Stimulated activated naive CD8-positive, alpha-beta T cell treated with anti-CD3 and anti-CD28 coated beads, Interleukin-15, amount 100 ng/mL, for 72 hours (primary cell): ENCODE measurements at regions not wholly inside any gene's neighbourhood (a gene's known extent, or its start where the extent isn't known, plus 50 kb on each side); places are given as distances from the start of the nearest gene placed in this dataset.

ENCODE experiments used
- ATAC-seq: fragments of 150-1000 bp; cut with Tn5 transposase; 2 replicates; pipeline ENCODE4 v1.10.0; 2021; ENCODE audit warnings: mild to moderate bottlenecking, moderate library complexity
- DNase-seq, 2 donors: peaks; one replicate each; pipeline ENCODE4 v3.0.0; 2021 to 2022
- H3K27ac Mint-ChIP-seq, 2 donors: one replicate each; pipeline ENCODE4 v1.8.0; 2022; ENCODE audit warnings: mild to moderate bottlenecking in 2 of 2, mixed read lengths in 2 of 2, moderate library complexity in 2 of 2
- H3K27me3 Mint-ChIP-seq: one replicate; pipeline ENCODE4 v1.8.0; 2022; ENCODE audit warnings: mixed read lengths
- H3K4me1 Mint-ChIP-seq: one replicate; pipeline ENCODE4 v1.8.0; 2022; ENCODE audit warnings: mild to moderate bottlenecking, mixed read lengths
- H3K4me3 Mint-ChIP-seq, 2 donors: one replicate each; pipeline ENCODE4 v1.8.0; 2022; ENCODE audit warnings: mild to moderate bottlenecking in 2 of 2, mixed read lengths in 2 of 2, moderate library complexity in 1 of 2
- H3K9me3 Mint-ChIP-seq, 2 donors: one replicate each; pipeline ENCODE4 v1.8.0; 2022; ENCODE audit warnings: mixed read lengths in 2 of 2

DNA sequence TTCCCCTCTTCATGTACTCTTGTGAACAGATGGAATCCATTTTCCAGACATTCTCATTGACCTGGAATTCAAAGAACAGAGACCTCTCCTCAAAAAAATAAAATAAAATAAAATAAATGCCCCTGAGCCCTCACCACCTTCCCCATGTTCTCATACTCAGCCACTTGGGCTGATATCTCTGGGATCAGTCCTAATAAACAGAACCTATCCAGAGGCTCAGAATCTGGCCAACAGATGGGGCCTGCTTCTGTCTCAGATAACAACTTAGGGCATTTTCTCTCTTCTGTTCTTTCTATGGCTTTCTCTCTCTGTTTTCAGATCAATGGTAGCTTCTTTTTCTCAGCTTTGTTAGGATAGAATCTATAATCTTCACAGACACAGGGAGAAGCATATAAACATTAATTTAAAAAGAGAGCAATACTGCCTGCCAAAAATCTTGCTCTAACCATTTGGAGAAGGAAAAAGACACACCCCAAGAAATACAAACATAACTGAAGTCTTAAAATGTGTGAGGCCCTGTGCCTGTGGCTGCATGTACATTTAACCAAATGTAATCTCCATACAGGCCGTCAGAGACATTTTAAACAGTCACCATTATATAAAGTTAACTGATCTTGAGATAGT is 907.1 kb downstream of the FAT4 start:
- H3K4me1 Mint-ChIP-seq: no peaks in the 10 kb centered on the region
- DNase-seq (no peak), ATAC-seq (no peak)
- H3K4me3 Mint-ChIP-seq: no peak overlapping the region
- H3K27ac Mint-ChIP-seq: no peak overlapping the region
- no peaks in the 10 kb centered on the region for H3K9me3 Mint-ChIP-seq
- no peaks in the 10 kb centered on the region for H3K27me3 Mint-ChIP-seq

DNA sequence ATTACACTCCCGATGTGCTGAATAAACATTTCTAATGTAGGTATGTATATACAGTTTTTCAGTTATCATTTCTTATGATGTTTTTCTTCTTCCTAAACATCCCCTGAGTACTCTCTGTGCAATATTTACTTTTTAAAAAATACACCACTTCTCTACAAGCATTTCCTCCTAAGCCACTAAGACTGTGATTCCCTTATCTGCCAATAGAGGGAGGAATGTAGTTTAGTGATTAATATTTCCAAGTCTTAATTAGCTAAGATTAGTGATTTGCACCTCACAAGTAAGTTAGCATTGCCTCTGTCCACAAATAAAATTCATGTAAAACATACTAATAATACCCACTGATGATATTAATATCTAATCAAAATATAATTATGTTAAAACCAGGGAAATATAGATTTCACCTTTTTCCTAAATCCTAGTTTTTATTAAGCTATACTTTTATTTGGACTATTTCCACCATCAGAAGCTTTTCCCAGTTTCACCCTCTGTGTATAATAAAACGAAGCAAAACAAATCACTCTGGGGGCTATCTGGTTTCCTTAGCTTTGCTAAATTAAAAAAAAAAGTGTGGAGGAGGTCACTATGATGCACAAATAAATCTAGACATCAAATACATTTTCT is 909.1 kb downstream of the FAT4 start:
- Mint-ChIP-seq H3K4me1 (no peaks in the 10 kb centered on the region), H3K4me3 (no peak overlapping the region), H3K27me3 (no peaks in the 10 kb centered on the region), H3K27ac (no peak overlapping the region), H3K9me3 (no peaks in the 10 kb centered on the region)
- DNase-seq (no peak), ATAC-seq (no peak)

DNA sequence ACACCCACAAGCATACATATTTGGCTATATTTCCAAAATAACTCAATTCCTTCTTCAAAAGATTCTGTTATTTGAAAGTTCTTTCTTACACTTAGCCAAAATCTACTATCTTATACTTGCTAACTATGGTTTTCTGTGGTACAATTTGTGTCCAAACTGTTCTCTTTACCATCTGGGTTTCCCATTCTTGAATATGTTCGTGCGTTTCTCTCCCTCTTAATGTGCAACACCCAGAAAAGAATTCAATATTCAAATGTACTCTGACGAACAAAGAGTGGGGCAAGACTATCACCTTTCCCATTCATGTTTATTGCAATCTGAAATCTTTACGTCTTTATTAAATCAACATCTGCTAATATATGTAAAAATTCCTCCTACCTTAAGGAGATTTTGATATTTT is 912.7 kb downstream of the FAT4 start:
- DNase-seq (no peak), ATAC-seq (no peak)
- Mint-ChIP-seq H3K4me3 (no peak overlapping the region), H3K9me3 (peaks cover 0 to 11% of the 10 kb centered on the region in 2 donors), H3K4me1 (no peaks in the 10 kb centered on the region), H3K27me3 (no peaks in the 10 kb centered on the region), H3K27ac (no peak overlapping the region)

DNA sequence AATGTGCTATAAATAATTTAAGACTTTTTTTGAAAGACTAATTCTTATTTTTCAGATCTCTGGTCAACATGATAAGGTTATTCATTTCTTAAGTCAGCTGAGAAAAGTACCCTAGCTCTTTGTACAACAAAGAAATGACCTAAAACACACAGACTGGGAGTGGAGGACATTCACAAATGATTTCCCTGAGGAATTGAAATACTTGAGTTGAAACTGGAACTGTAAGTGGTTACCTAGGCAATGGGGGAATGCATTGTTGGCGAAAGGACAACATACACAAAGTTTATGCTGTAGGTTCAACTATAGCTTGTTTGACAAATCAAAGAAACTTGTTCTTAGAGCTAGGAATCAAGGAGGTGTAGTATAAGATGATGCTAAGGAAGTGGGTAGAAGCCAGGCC is 915.5 kb downstream of the FAT4 start:
- DNase-seq: no peak
- Mint-ChIP-seq H3K4me3 (no peak overlapping the region), H3K4me1 (no peaks in the 10 kb centered on the region), H3K27me3 (no peaks in the 10 kb centered on the region), H3K9me3 (peaks cover 2 to 11% of the 10 kb centered on the region in 2 donors), H3K27ac (no peak overlapping the region)
- ATAC-seq: no peak

DNA sequence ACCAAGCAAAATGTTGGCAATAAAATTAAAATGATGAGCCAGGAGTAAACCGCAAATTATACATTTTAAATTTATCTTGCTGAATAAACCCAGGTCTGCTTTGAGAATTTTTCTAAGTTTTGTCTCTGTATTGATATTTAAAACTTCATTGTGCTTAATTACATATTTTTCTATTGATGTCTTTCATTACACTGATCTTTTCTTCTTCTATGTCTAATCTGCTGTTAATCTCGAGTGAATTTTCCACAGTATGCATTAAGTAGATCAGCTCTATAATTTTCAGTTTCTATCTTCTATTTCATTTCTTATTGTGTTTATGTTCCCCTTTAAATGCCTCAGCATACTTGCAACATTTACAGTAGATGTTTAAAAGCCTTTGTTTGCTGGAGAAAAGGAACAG is 918.7 kb downstream of the FAT4 start:
- Mint-ChIP-seq H3K9me3 (peaks cover 10 to 16% of the 10 kb centered on the region in 2 donors), H3K4me1 (no peaks in the 10 kb centered on the region), H3K4me3 (no peak overlapping the region), H3K27ac (no peak overlapping the region), H3K27me3 (no peaks in the 10 kb centered on the region)
- no peak for ATAC-seq
- DNase-seq: no peak

DNA sequence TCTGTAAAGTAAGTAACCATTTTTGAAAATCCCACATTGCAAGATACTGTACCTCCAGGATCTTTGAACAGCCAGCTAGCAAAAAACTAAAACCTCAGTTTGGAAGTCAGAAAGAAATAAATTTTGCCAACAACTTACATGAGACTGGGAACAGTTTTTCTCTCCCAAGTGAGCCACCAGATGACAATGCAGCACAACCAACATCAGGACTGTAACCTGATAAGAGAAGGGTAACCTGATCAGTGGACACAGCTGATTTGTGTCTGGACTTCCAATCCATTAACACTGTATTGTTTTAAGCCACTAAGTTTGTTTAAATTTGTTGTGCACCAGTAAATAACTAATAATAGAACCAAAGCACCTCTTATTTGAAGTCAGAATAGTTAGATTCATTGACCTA is 923.3 kb downstream of the FAT4 start:
- DNase-seq: no peak
- no peak overlapping the region for H3K4me3 Mint-ChIP-seq
- peaks cover 10 to 22% of the 10 kb centered on the region in 2 donors for H3K9me3 Mint-ChIP-seq
- no peak overlapping the region for H3K27ac Mint-ChIP-seq
- no peak for ATAC-seq
- H3K4me1 Mint-ChIP-seq: no peaks in the 10 kb centered on the region
- H3K27me3 Mint-ChIP-seq: no peaks in the 10 kb centered on the region

DNA sequence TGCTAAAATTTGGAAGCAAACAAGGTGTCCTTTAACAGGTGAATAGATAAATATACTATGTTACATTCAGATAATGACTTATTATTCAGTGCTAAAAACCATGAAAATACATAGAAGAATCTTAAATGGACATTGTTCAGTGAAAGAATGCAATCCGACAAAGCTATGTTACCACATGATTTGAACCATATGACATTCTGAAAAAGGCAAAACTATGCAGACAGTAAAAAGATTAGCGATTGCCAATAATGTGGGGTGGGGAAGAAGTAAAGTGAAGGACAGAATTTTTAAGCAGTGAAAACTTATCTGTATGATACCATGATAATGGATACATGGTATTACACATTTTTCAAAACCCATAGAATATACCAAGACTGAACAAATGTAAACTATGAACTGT is 926.9 kb downstream of the FAT4 start:
- no peak overlapping the region for H3K4me3 Mint-ChIP-seq
- peaks cover 11 to 26% of the 10 kb centered on the region in 2 donors for H3K9me3 Mint-ChIP-seq
- no peaks in the 10 kb centered on the region for H3K4me1 Mint-ChIP-seq
- DNase-seq: no peak
- no peak for ATAC-seq
- no peak overlapping the region for H3K27ac Mint-ChIP-seq
- H3K27me3 Mint-ChIP-seq: no peaks in the 10 kb centered on the region

DNA sequence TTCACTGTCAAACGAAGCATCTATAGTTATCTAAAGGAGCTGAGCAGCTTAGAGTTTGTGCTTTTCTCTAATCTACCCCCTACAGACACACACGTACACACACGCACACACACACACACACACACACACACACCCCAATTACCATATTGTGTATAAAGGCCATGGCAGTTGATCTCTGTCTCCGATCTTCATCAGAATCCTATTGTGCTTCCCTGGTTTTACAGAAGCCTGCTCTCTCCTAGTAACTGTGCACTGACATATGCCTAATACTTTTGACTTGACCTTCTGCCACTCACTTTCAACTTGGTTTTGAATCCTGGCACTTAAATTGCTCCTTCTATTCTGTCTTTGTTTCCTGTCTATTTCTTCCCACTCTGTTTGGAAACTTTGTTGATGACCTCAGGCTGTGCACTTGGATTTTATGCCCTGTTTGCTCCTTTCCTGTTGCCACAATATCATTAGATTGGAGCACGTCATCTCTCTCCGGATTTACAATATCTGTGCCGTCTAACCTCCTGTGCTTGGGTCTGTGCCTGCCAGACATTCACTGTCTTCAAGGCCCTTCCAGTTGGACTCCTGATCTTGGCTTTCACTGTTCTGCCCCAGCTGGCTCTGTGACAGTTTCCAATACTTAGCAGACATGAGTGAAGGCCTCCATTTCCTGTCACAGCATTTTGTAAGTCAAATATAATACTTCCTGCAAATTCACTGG is 928.1 kb downstream of the FAT4 start:
- no peak for DNase-seq
- Mint-ChIP-seq H3K4me3 (no peak overlapping the region), H3K9me3 (peaks cover 12 to 26% of the 10 kb centered on the region in 2 donors), H3K27me3 (no peaks in the 10 kb centered on the region), H3K27ac (no peak overlapping the region), H3K4me1 (no peaks in the 10 kb centered on the region)
- ATAC-seq: no peak

DNA sequence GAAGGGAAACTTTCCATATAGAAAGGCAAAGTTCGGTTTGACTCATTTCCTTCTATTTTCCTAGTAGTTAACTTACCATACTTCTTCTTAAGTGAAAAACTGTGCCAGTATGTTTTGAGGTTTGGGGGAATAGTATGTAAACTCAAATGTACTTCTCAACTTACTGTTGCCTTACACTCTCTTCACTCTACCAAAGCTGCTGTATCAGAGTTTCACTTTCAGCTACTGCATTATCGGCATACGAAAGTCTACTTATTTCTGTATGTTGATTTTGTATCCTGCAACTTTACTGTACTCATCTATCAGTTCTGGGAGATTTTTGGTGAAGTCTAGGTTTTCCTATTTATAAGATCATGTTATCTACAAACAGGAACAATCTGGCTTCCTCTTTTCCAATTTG is 932.7 kb downstream of the FAT4 start:
- ATAC-seq (no peak), DNase-seq (no peak)
- Mint-ChIP-seq H3K27ac (no peak overlapping the region), H3K27me3 (no peaks in the 10 kb centered on the region), H3K4me3 (no peak overlapping the region), H3K4me1 (no peaks in the 10 kb centered on the region), H3K9me3 (peaks cover 16 to 25% of the 10 kb centered on the region in 2 donors)

DNA sequence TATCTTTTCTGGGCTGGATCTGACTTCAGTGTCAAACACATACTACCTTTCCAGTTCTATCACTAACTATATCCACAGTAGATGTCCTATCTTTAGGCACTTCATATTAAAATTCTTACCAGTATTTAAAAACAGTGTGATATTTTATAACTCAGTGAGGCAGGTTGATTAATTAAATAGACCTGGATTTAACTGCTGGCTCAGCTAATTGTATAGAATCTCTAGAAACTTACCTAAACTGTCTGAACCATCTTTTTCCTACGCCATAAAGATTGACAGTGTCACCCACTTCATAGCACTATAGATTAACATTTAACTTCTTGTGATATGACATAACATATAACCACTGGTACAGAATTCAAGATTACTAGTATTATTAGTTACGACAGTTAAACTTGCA is 935.3 kb downstream of the FAT4 start:
- DNase-seq: no peak
- Mint-ChIP-seq H3K27ac (no peak overlapping the region), H3K4me3 (no peak overlapping the region), H3K4me1 (no peaks in the 10 kb centered on the region), H3K27me3 (no peaks in the 10 kb centered on the region), H3K9me3 (peaks cover 5 to 14% of the 10 kb centered on the region in 2 donors)
- ATAC-seq: no peak

DNA sequence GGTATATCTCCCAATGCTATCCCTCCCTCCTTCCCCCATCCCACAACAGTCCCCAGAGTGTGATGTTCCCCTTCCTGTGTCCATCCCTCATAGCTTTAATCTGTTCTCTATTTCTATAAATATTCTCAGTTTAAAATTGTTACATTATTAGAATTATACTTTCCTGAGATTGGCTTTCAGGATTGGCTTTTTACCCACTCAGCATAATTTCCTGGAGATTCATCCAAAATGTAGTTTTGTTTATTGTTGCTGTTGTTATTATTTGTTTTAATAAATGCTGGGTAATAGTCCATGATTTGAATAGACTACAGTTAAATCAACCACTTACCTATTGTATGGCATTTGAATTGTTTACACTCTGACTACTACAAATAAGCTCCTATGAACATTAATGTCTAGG is 936.4 kb downstream of the FAT4 start:
- Mint-ChIP-seq H3K27me3 (no peaks in the 10 kb centered on the region), H3K4me1 (no peaks in the 10 kb centered on the region), H3K4me3 (no peak overlapping the region), H3K27ac (no peak overlapping the region), H3K9me3 (peaks cover 5 to 7% of the 10 kb centered on the region in 2 donors)
- DNase-seq (no peak), ATAC-seq (no peak)

DNA sequence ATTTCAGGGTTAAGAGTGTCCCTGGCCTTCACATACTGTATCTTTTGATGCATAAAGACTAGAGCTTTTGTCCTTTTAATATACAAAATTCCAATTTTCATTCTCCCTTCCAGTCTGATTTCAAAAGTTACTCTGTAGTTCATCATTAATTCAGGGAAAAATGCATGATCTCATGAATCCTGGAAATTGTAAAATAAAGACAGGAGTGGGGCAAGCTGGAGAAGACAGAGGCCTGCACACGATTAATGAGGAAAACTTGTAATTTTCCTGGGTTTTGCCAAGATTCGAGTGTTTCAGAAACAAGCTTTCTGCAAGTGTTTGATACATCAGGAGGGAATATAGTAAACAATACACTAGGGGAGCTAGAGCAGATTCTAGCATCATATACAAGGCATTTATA is 947.9 kb downstream of the FAT4 start:
- no peak overlapping the region for H3K4me3 Mint-ChIP-seq
- no peak for ATAC-seq
- no peak overlapping the region for H3K27ac Mint-ChIP-seq
- no peaks in the 10 kb centered on the region for H3K27me3 Mint-ChIP-seq
- no peaks in the 10 kb centered on the region for H3K9me3 Mint-ChIP-seq
- DNase-seq: no peak
- no peaks in the 10 kb centered on the region for H3K4me1 Mint-ChIP-seq

DNA sequence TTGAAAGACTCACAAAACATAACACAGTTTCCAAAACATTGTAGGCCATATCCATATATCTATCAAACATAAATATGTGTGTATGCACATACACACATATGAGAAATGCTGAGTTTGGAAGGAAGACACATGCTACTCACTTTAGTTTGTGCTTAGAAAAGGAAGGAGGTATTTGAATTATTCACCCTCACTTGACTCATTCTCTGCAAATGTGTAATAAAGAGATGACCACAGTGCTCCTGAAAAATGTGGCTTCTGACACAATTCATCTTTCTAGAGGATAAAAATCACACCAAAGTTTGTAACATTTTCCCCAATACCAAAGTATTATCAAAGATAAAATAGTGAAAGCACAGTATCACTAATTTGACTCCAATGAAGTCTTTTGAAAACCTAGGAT is 950.1 kb downstream of the FAT4 start:
- Mint-ChIP-seq H3K27me3 (no peaks in the 10 kb centered on the region), H3K9me3 (no peaks in the 10 kb centered on the region), H3K4me1 (no peaks in the 10 kb centered on the region), H3K4me3 (no peak overlapping the region), H3K27ac (no peak overlapping the region)
- no peak for DNase-seq
- ATAC-seq: no peak

DNA sequence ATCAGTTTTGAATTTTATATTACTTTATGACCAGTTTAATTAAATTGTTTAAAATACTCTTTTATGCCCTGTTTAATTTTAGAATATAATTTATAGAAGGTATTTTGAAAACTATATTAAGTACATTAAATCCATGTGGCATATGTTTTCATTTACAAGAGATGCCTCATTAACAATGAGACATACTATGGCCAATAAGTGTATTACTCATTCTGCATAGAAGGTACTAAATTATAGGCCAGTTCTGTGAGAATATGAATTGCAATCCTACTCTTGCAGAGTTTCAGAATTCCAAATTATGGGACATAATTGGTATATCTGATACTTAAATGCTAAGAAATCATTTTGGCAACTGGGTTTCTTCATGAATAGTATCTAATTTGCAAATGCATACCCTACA is 951.1 kb downstream of the FAT4 start:
- no peaks in the 10 kb centered on the region for H3K27me3 Mint-ChIP-seq
- ATAC-seq: no peak
- no peaks in the 10 kb centered on the region for H3K4me1 Mint-ChIP-seq

DNA sequence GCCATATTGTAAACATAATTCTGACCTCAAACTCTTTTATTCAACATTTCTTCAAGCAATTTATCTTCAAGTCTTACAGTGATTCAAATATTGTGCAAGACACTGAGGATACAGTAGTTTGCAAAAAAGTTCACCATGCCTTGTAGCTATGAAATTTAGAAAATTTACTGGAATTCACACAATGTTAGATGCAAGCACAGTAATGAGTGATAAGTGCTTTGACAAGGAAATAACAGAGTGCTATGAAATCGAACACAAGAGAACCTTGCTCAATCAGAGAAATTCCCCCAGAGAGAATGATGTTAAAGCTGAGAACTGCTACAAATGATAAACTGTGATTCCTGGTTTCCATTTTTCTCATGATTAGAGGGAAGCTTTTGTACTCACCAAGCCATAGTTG is 952.9 kb downstream of the FAT4 start:
- Mint-ChIP-seq H3K27ac (no peak overlapping the region), H3K27me3 (no peaks in the 10 kb centered on the region), H3K4me1 (no peaks in the 10 kb centered on the region), H3K4me3 (no peak overlapping the region), H3K9me3 (peaks cover 5 to 8% of the 10 kb centered on the region in 2 donors)
- no peak for ATAC-seq
- no peak for DNase-seq

More for the DNA sequence above, 951.1 kb downstream of the FAT4 start:
- Mint-ChIP-seq H3K4me3 (no peak overlapping the region), H3K27ac (no peak overlapping the region), H3K9me3 (peaks cover 5 to 8% of the 10 kb centered on the region in 2 donors)
- DNase-seq: no peak

DNA sequence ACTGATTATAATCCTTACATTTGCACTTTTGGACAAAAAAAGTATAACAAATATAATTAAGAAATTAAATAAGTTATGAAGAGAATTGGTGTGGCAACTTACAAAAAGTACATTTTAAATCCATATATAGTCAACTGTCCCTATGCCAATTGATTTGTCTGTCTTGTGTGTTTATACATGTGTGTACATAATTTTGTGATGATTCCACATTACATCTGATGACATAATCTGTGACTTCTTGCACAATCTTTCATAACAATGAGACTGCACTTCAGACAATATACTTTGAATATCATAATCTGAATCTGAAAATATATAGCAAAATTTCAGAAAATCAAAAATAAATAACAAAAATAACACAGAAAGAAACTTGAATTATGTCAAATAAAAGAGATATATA is 953.4 kb downstream of the FAT4 start:
- ATAC-seq (no peak), DNase-seq (no peak)
- Mint-ChIP-seq H3K4me3 (no peak overlapping the region), H3K27ac (no peak overlapping the region), H3K4me1 (no peaks in the 10 kb centered on the region), H3K27me3 (no peaks in the 10 kb centered on the region), H3K9me3 (peaks cover 5 to 8% of the 10 kb centered on the region in 2 donors)
